Fibroblast of mammary gland (primary cell): ENCODE measurements at regions not wholly inside any gene's neighbourhood (a gene's known extent, or its start where the extent isn't known, plus 50 kb on each side); places are given as distances from the start of the nearest gene placed in this dataset.

Experiments used
- DNase-seq: peaks from one replicate; pipeline ENCODE4 v3.0.0-alpha.2; 2010; ENCODE audit warnings: low read depth
- H3K4me3 ChIP-seq: 2 replicates; pipeline ENCODE4 v1.5.1; 2011; ENCODE audit warnings: low read depth, mild to moderate bottlenecking, low read length, moderate library complexity; ENCODE audit not compliant: control insufficient read depth
- CTCF ChIP-seq: conservative IDR thresholded peaks from 2 replicates; pipeline ENCODE4 v1.5.1; 2011; ENCODE audit warnings: low read depth, low read length, inconsistent platforms; ENCODE audit not compliant: control insufficient read depth, insufficient read depth

DNA sequence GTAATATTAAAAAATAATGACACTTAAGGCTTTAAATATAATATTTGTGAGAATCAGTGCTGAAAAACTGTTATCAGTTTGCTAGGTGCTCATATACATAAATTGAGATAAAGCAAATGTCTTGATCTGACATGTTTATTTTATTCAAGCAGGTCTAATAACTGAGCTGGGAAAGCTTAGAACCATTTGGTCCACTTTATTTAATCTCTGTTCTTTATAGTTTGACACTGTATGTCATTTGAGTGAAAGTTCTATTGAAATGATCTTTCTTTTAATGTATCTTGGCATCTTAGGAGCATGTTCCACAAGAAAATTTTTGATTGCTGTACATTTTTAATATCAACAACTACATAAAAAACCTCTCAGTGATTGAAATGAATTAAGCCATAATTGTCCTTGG lies 772.0 kb upstream of the NRSN1 start:
- TF ChIP-seq CTCF, result no peak
- H3K4me3 ChIP-seq, result no peak overlapping the region
- no peak for DNase-seq

DNA sequence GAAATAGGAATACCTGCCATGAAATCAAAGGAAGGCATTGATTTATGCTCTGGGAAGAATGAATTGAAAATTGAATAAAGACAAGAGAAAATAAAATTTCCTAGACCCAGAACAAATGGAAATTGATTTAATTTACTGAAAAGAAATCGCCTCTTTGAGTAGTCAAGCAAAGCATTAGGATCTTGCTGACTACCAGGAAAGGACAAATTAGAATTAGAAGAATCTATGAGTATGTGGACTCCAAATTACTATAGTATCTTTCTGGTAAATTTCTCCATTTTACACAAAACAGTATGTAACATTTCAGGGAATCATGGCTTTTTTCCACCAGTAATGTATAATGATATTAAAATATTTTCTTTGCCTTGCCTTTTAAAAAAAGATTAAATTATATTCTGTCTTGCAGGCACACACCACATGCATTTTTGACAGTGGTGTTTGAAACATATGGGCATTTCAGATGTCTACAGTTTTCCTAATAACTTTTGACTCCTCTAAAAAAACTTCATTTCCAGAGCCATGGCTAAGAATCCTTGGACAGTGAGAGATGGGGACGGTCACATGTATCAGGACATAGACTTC lies 768.7 kb upstream of the NRSN1 start:
- DNase-seq, result no peak
- no peak for TF ChIP-seq CTCF
- no peak overlapping the region for H3K4me3 ChIP-seq

GRCh38 chr6:23365732-23366131 lies 760.3 kb upstream of the NRSN1 start:
- TF ChIP-seq CTCF, result no peak
- DNase-seq, result no peak
- no peak overlapping the region for H3K4me3 ChIP-seq

- H3K4me3 ChIP-seq, result no peak overlapping the region
- DNase-seq, result no peak
- TF ChIP-seq CTCF, result no peak
These were observed 758.7 kb upstream of the NRSN1 start for GRCh38 chr6:23367311-23367710.

GRCh38 chr6:23368557-23368956 lies 757.5 kb upstream of the NRSN1 start:
- no peak for TF ChIP-seq CTCF
- DNase-seq, result no peak
- H3K4me3 ChIP-seq, result no peak overlapping the region

DNA sequence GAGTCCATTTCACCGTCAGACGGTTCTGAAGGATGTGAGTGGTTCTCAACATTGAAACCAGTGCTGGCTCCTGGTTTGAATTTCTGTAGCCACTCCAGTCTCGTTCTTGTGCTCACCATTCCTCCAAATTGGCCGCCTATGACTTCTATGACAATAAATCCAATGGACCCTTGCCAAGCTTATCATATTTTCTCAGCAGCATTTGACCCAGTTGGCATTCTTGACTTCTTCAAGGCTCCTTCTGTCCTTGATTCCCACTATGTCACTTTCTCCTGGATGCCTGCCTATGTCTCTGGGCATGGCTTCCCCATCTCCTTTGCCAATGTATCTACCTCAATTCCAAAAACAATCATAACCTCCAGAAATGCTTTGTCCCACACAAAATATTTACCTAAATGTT lies 756.0 kb upstream of the NRSN1 start:
- DNase-seq, result no peak
- TF ChIP-seq CTCF, result no peak

More for the DNA sequence above, 756.0 kb upstream of the NRSN1 start:
- H3K4me3 ChIP-seq, result no peak overlapping the region
